ENCODE measurements at regions not wholly inside any gene's neighbourhood (a gene's known extent, or its start where the extent isn't known, plus 50 kb on each side); places are given as distances from the start of the nearest gene placed in this dataset.
"Not testable (repeated sequence)": the region's sequence is repeated elsewhere in the genome, so short reads cannot be mapped to it uniquely, and the experiment has no call there.

GRCh38 chr1:145191272-145191675 is 50.7 kb downstream of the PPIAL4D start:
- not testable (repeated sequence) for DNase-seq

- DNase-seq = not testable (repeated sequence)
These were observed 52.4 kb downstream of the PPIAL4D start for GRCh38 chr1:145189543-145190030.

DNA sequence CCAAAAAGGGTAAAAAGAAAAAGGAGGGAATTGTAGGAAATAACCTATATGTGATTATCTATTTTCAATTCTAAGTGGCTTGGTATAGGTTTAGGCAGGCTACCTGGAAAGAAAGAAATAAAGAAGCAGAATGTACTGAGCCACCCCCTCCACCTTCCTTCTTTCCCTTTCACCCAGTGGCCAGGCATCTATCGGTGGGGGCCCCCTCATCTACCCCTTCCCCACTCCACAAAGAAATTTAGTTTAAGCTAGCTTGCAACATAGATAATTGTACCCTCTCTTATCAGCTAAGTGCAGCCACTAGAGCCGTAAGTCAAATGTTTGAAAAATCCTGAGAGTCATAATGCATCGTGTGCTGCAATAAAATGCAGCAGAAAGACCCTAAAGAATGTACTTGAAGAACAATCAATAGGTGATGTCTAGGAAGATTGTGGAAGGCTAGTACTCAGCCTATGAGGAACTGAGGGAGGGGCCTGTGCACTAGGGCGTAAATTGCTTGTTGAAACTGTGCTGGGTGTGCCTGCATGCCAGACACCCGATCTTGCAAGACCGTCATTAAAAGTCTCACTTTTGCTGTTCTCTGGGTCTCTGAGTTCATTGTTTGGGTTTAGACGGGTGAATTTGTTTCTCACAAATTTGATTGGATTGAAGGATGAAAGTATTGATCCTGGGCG is 53.0 kb downstream of the PPIAL4D start:
- DNase-seq = not testable (repeated sequence)

DNA sequence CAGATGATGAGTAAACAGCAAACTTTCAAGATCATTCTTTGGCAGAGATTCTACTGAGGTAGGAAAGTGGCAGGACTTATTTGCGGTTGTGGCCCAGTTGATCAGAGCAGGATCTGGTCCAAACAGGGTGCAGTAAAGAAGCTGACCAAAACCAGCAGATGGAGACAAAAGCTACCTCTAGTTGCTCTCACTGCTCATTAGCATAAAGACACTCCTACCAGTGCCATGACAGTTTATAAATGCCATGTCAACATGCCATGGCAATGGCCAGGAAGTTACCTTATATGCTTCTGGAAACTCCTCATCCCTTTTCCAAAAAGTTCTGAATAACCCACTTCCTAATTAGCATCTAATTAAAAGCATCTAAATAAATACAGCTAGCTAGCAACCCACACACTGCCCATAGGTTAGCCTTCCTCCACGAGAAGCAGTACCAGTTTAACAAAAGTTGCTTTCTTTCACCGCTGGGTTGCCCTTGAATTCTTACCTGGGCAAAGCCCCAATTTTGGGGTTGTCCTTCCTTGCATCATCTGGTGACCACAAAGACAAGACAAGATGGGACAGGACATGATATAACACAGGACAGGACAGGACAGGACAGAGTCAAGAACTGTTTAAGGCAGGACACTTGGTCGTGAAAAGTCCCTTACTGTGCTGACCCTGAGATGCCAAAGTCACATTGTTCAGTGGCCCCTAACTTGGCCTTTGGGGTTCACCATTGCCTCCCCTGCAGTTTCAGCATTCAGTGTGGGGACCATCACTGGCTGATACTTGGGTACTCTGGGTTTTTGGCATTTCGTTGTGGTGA is 59.2 kb downstream of the PPIAL4D start:
- not testable (repeated sequence) for DNase-seq

GRCh38 chr1:145176285-145176925 is 65.6 kb downstream of the PPIAL4D start:
- DNase-seq = not testable (repeated sequence)

GRCh38 chr1:145174377-145174776 is 67.6 kb downstream of the PPIAL4D start:
- DNase-seq = not testable (repeated sequence)

DNA sequence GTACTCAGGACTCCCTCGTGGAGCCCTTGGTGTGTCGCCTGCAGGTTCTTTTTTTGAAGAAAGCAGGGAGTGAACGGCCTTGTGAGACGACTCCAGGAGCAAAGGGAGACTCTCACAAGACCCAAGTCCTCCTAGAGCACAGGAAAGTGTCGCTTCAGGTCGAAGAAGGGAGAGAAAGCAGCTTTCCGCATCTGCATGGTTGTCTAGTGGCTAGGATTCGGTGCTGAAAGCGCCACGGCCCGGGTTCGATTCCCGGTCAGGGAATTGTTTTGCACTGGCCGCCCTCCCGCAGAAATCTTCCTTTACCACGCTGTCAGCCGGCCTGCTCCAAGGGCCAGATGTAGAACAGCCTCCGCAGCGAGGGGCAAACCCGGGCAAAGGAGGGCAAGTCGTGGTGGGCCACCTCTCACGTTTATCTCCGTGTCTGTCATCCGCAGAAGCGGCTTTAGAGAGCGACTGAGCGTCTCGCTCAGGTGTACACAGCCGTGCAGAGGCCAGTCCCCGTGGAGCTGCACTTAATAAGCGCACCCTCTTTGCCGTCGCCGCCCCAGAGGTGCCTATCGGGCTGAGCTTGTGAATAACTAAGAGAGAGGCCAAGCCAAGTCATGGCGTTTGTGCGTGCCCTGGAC is 72.6 kb downstream of the FAM72D start:
- DNase-seq = peak in 1 of 3 donors; percentile 7

GRCh38 chr1:145164360-145164759 is 68.6 kb downstream of the FAM72D start:
- DNase-seq = not testable (repeated sequence)

All from muscle of back (tissue), 3 donors.